Neural progenitor cell (in vitro differentiated cells): ENCODE measurements at regions not wholly inside any gene's neighbourhood (a gene's known extent, or its start where the extent isn't known, plus 50 kb on each side); places are given as distances from the start of the nearest gene placed in this dataset.

Source experiments
- DNase-seq: peaks from one replicate; pipeline ENCODE4 v3.0.0-alpha.2; 2016; ENCODE audit warnings: low spot score
- H2AFZ ChIP-seq: fragments of 200-600 bp; sonication (generic); replicated peaks from 2 replicates; pipeline ENCODE4 v1.6.1; 2016; ENCODE audit warnings: antibody characterized with exemption
- H3F3A ChIP-seq: fragments of 200-600 bp; sonication (generic); 2 replicates; pipeline ENCODE4 v1.6.1; 2016; ENCODE audit warnings: antibody characterized with exemption, low read depth
- H3K27ac ChIP-seq: fragments of 200-600 bp; sonication (generic); 2 replicates; pipeline ENCODE4 v1.5.1; 2016; ENCODE audit warnings: mild to moderate bottlenecking
- H3K27me3 ChIP-seq: fragments of 200-600 bp; sonication (generic); 2 replicates; pipeline ENCODE4 v1.6.1; 2016; ENCODE audit warnings: mild to moderate bottlenecking, moderate library complexity
- H3K36me3 ChIP-seq: fragments of 200-600 bp; sonication (generic); 2 replicates; pipeline ENCODE4 v1.5.1; 2016
- H3K4me1 ChIP-seq: fragments of 200-600 bp; sonication (generic); 2 replicates; pipeline ENCODE4 v1.6.1; 2016; ENCODE audit warnings: mixed run types
- H3K4me2 ChIP-seq: fragments of 200-600 bp; sonication (generic); 2 replicates; pipeline ENCODE4 v1.6.1; 2016
- H3K4me3 ChIP-seq: fragments of 200-600 bp; sonication (generic); 2 replicates; pipeline ENCODE4 v1.5.1; 2016
- H3K79me2 ChIP-seq: fragments of 200-600 bp; sonication (generic); 2 replicates; pipeline ENCODE4 v1.6.1; 2016; ENCODE audit warnings: low read depth
- H3K9ac ChIP-seq: fragments of 200-600 bp; sonication (generic); 2 replicates; pipeline ENCODE4 v1.6.1; 2016
- H3K9me3 ChIP-seq: fragments of 200-600 bp; sonication (generic); 2 replicates; pipeline ENCODE4 v1.5.1; 2016; ENCODE audit warnings: low read depth
- H4K20me1 ChIP-seq: fragments of 200-600 bp; sonication (generic); 2 replicates; pipeline ENCODE4 v1.6.1; 2016; ENCODE audit warnings: low read depth
- H3K27ac Mint-ChIP-seq: 3 replicates; pipeline ENCODE4 v1.8.0; 2021; ENCODE audit warnings: mixed read lengths
- H3K27me3 Mint-ChIP-seq: 2 replicates; pipeline ENCODE4 v1.8.0; 2022; ENCODE audit warnings: low read depth, mild to moderate bottlenecking, inconsistent platforms, moderate library complexity, mixed read lengths; ENCODE audit not compliant: insufficient read depth
- H3K36me3 Mint-ChIP-seq: 3 replicates; pipeline ENCODE4 v1.8.0; 2021; ENCODE audit warnings: mixed read lengths
- H3K4me1 Mint-ChIP-seq: 3 replicates; pipeline ENCODE4 v1.8.0; 2021; ENCODE audit warnings: mixed read lengths
- H3K4me3 Mint-ChIP-seq: 3 replicates; pipeline ENCODE4 v1.8.0; 2021; ENCODE audit warnings: mild to moderate bottlenecking, moderate library complexity, mixed read lengths
- H3K9me3 Mint-ChIP-seq: 3 replicates; pipeline ENCODE4 v1.8.0; 2020; ENCODE audit warnings: mixed read lengths
- CTCF ChIP-seq: fragments of 200-600 bp; sonication (generic); IDR thresholded peaks from 2 replicates; pipeline ENCODE4 v1.5.1; 2017; ENCODE audit warnings: antibody characterized with exemption, mild to moderate bottlenecking
- EZH2 ChIP-seq: fragments of 200-600 bp; sonication (generic); IDR thresholded peaks from 2 replicates; pipeline ENCODE4 v1.6.1; 2017; ENCODE audit warnings: antibody characterized with exemption, mild to moderate bottlenecking, moderate library complexity
- EZH2phosphoT487 ChIP-seq: fragments of 200-600 bp; sonication (generic); IDR thresholded peaks from 2 replicates; pipeline ENCODE4 v1.6.1; 2017; ENCODE audit warnings: antibody characterized with exemption

- Histone ChIP-seq H3K4me1 (no peaks in the 10 kb centered on the region), H3F3A (no peaks in the 10 kb centered on the region), H3K27me3 (no peaks in the 10 kb centered on the region), H3K4me3 (no peak overlapping the region), H3K79me2 (no peaks in the 10 kb centered on the region), H4K20me1 (no peaks in the 10 kb centered on the region), H3K36me3 (no peaks in the 10 kb centered on the region), H3K27ac (no peak overlapping the region), H2AFZ (no peak overlapping the region), H3K9ac (no peak overlapping the region), H3K9me3 (no peaks in the 10 kb centered on the region), H3K4me2 (no peak overlapping the region)
- DNase-seq = no peak
- H3K27me3 Mint-ChIP-seq = peaks cover 4% of the 10 kb centered on the region
- H3K4me1 Mint-ChIP-seq = peaks cover 15% of the 10 kb centered on the region
- H3K36me3 Mint-ChIP-seq = no peaks in the 10 kb centered on the region
- no peak for TF ChIP-seq CTCF
- no peak for TF ChIP-seq EZH2phosphoT487
- TF ChIP-seq EZH2 = no peak
- H3K9me3 Mint-ChIP-seq = peaks cover 18% of the 10 kb centered on the region
- H3K4me3 Mint-ChIP-seq = no peak overlapping the region
- no peak overlapping the region for H3K27ac Mint-ChIP-seq
These were observed 354.8 kb downstream of the CD83 start for GRCh38 chr6:14472255-14472985.

GRCh38 chr6:14472986-14473337 lies 355.4 kb downstream of the CD83 start:
- H3K9ac ChIP-seq = no peak overlapping the region
- Mint-ChIP-seq H3K36me3 (no peaks in the 10 kb centered on the region), H3K4me3 (no peak overlapping the region), H3K4me1 (peaks cover 9% of the 10 kb centered on the region), H3K27me3 (no peaks in the 10 kb centered on the region), H3K9me3 (peaks cover 14% of the 10 kb centered on the region), H3K27ac (no peak overlapping the region)
- no peak overlapping the region for H3K27ac ChIP-seq
- no peaks in the 10 kb centered on the region for H3K4me1 ChIP-seq
- DNase-seq = no peak
- H3K36me3 ChIP-seq = no peaks in the 10 kb centered on the region
- TF ChIP-seq CTCF = no peak
- TF ChIP-seq EZH2phosphoT487 = no peak
- no peak for TF ChIP-seq EZH2
- H2AFZ ChIP-seq = no peak overlapping the region
- no peaks in the 10 kb centered on the region for H3K9me3 ChIP-seq
- no peaks in the 10 kb centered on the region for H4K20me1 ChIP-seq
- H3K27me3 ChIP-seq = no peaks in the 10 kb centered on the region
- no peaks in the 10 kb centered on the region for H3F3A ChIP-seq
- no peak overlapping the region for H3K4me3 ChIP-seq
- no peaks in the 10 kb centered on the region for H3K79me2 ChIP-seq
- no peak overlapping the region for H3K4me2 ChIP-seq

GRCh38 chr6:14474816-14475215 lies 357.2 kb downstream of the CD83 start:
- H3K27ac Mint-ChIP-seq = no peak overlapping the region
- Histone ChIP-seq H3K79me2 (no peaks in the 10 kb centered on the region), H3F3A (no peaks in the 10 kb centered on the region), H3K4me3 (no peak overlapping the region), H3K4me1 (no peaks in the 10 kb centered on the region), H3K27me3 (no peaks in the 10 kb centered on the region), H3K27ac (no peak overlapping the region), H2AFZ (no peak overlapping the region), H3K9me3 (no peaks in the 10 kb centered on the region), H3K4me2 (no peak overlapping the region), H3K36me3 (no peaks in the 10 kb centered on the region), H3K9ac (no peak overlapping the region), H4K20me1 (no peaks in the 10 kb centered on the region)
- H3K27me3 Mint-ChIP-seq = no peaks in the 10 kb centered on the region
- peaks cover 2% of the 10 kb centered on the region for H3K4me1 Mint-ChIP-seq
- no peaks in the 10 kb centered on the region for H3K36me3 Mint-ChIP-seq
- TF ChIP-seq CTCF (no peak), EZH2 (no peak), EZH2phosphoT487 (no peak)
- no peak overlapping the region for H3K4me3 Mint-ChIP-seq
- peaks cover 11% of the 10 kb centered on the region for H3K9me3 Mint-ChIP-seq
- no peak for DNase-seq
